NOMO-1 treated with dmso at 0.1 percent for 144 hours (cell line): ENCODE measurements at regions not wholly inside any gene's neighbourhood (a gene's known extent, or its start where the extent isn't known, plus 50 kb on each side); places are given as distances from the start of the nearest gene placed in this dataset.
"Not testable (repeated sequence)": the region's sequence is repeated elsewhere in the genome, so short reads cannot be mapped to it uniquely, and the experiment has no call there.

Experiments
- DNase-seq: peaks from one replicate; lab custom pipeline; 2025; ENCODE audit not compliant: unreplicated experiment; lab: John Stamatoyannopoulos, UW

- no peak for DNase-seq
Observed at GRCh38 chr5:19104948-19105347, 883.1 kb downstream of the CDH18 start.

GRCh38 chr5:19122923-19123322 is 865.1 kb downstream of the CDH18 start:
- DNase-seq, result no peak

- no peak for DNase-seq
Observed at GRCh38 chr5:19125956-19126713, 861.9 kb downstream of the CDH18 start.

- no peak for DNase-seq
Observed at GRCh38 chr5:19140276-19140675, 847.7 kb downstream of the CDH18 start.

- not testable (repeated sequence) for DNase-seq
Observed at GRCh38 chr5:19141937-19142524, 846.0 kb downstream of the CDH18 start.

- not testable (repeated sequence) for DNase-seq
Observed at GRCh38 chr5:19142713-19143414, 845.1 kb downstream of the CDH18 start.

GRCh38 chr5:19143935-19144334 is 844.1 kb downstream of the CDH18 start:
- DNase-seq, result no peak

GRCh38 chr5:19169426-19169825 is 818.6 kb downstream of the CDH18 start:
- DNase-seq, result no peak

- no peak for DNase-seq
Observed at GRCh38 chr5:19172926-19173470, 815.0 kb downstream of the CDH18 start.

GRCh38 chr5:19175776-19176570 is 812.0 kb downstream of the CDH18 start:
- no peak for DNase-seq

- no peak for DNase-seq
Observed at GRCh38 chr5:19179571-19179970, 808.4 kb downstream of the CDH18 start.

GRCh38 chr5:19189176-19189575 is 798.8 kb downstream of the CDH18 start:
- DNase-seq, result no peak

- no peak for DNase-seq
Observed at GRCh38 chr5:19193631-19194030, 794.4 kb downstream of the CDH18 start.

GRCh38 chr5:19196631-19197030 is 791.4 kb downstream of the CDH18 start:
- no peak for DNase-seq

- no peak for DNase-seq
Observed at GRCh38 chr5:19200251-19200650, 787.7 kb downstream of the CDH18 start.

- DNase-seq, result no peak
Observed at GRCh38 chr5:19208397-19208796, 779.6 kb downstream of the CDH18 start.

GRCh38 chr5:19210886-19211285 is 777.1 kb downstream of the CDH18 start:
- DNase-seq, result no peak

GRCh38 chr5:19229179-19229835 is 758.7 kb downstream of the CDH18 start:
- no peak for DNase-seq

- no peak for DNase-seq
Observed at GRCh38 chr5:19233573-19233972, 754.4 kb downstream of the CDH18 start.

GRCh38 chr5:19235101-19235584 is 752.9 kb downstream of the CDH18 start:
- DNase-seq, result no peak
